SK-N-SH (cell line): ENCODE measurements at regions not wholly inside any gene's neighbourhood (a gene's known extent, or its start where the extent isn't known, plus 50 kb on each side); places are given as distances from the start of the nearest gene placed in this dataset.
A peak's percentile ranks its signal among the peaks of the same experiment; 100 is the strongest.

Experiments used
- CTCF ChIA-PET: fragments of 300-600, 350-600 bp; formaldehyde crosslinking; extraction: SDS; loops from one replicate; lab custom pipeline; 2021; lab: Yijun Ruan, JAX
- POLR2A ChIA-PET: fragments of 350-600 bp; sonication (Branson Sonifier 250); formaldehyde crosslinking; extraction: SDS; loops from one replicate; lab custom pipeline; 2020; ENCODE audit warnings: antibody characterized with exemption, inconsistent platforms; lab: Yijun Ruan, JAX
- DNase-seq: peaks from one replicate; pipeline ENCODE4 v3.0.0; 2012
- H2AFZ ChIP-seq: fragments of 200-600 bp; sonication (generic); 2 replicates; pipeline ENCODE4 v1.8.1; 2016; ENCODE audit warnings: antibody characterized with exemption, mild to moderate bottlenecking, low read depth
- H3F3A ChIP-seq: fragments of 200-600 bp; sonication (generic); replicated peaks from 2 replicates; pipeline ENCODE3; 2016; ENCODE audit warnings: antibody characterized with exemption, mild to moderate bottlenecking; ENCODE audit not compliant: insufficient read depth
- H3K27ac ChIP-seq, 2 experiments: fragments of 200-500 bp in 1 of 2; fragments of 200-600 bp in 1 of 2; sonication (Bioruptor generic) in 1 of 2; sonication (generic), shearing (Covaris generic) in 1 of 2; 2 replicates each; pipeline versions ENCODE4 v1.5.1 to v1.6.1; 2014 to 2016; ENCODE audit warnings: low read depth in 2 of 2, inconsistent platforms in 1 of 2, low read length in 1 of 2, mild to moderate bottlenecking in 1 of 2, mixed read lengths in 1 of 2
- H3K27me3 ChIP-seq: fragments of 200-600 bp; sonication (generic), shearing (Covaris generic); 2 replicates; pipeline ENCODE4 v1.6.1; 2016; ENCODE audit warnings: mixed run types; ENCODE audit not compliant: insufficient read depth
- H3K36me3 ChIP-seq, 2 experiments: fragments of 200-500 bp in 1 of 2; fragments of 200-600 bp in 1 of 2; sonication (Bioruptor generic) in 1 of 2; sonication (generic) in 1 of 2; replicated peaks in 1 of 2; 2 replicates each; pipeline versions ENCODE3 to v1.5.1; 2014 to 2016; ENCODE audit warnings: low read length in 1 of 2, mild to moderate bottlenecking in 1 of 2; ENCODE audit not compliant: insufficient read depth in 2 of 2, control insufficient read depth in 1 of 2
- H3K4me1 ChIP-seq, 2 experiments: fragments of 200-500 bp in 1 of 2; fragments of 200-600 bp in 1 of 2; sonication (Bioruptor generic) in 1 of 2; sonication (generic), shearing (Covaris generic) in 1 of 2; 2 replicates each; pipeline versions ENCODE4 v1.5.1 to v1.6.1; 2014 to 2016; ENCODE audit warnings: low read depth in 1 of 2, low read length in 1 of 2, mixed run types in 1 of 2; ENCODE audit not compliant: insufficient read depth in 2 of 2, control insufficient read depth in 1 of 2
- H3K4me2 ChIP-seq: fragments of 200-600 bp; sonication (generic), shearing (Covaris generic); 2 replicates; pipeline ENCODE4 v1.6.1; 2017; ENCODE audit warnings: mixed run types
- H3K4me3 ChIP-seq, 2 experiments: fragments of 200-500 bp in 1 of 2; fragments of 200-600 bp in 1 of 2; sonication (Bioruptor generic) in 1 of 2; sonication (generic), shearing (Covaris generic) in 1 of 2; 2 replicates each; pipeline versions ENCODE4 v1.5.1 to v1.8.1; 2014 to 2016; ENCODE audit warnings: low read depth in 2 of 2, inconsistent platforms in 1 of 2, low read length in 1 of 2, mild to moderate bottlenecking in 1 of 2, mixed read lengths in 1 of 2, moderate library complexity in 1 of 2
- H3K79me2 ChIP-seq: fragments of 200-600 bp; sonication (generic); 2 replicates; pipeline ENCODE4 v1.8.1; 2017; ENCODE audit warnings: mild to moderate bottlenecking; ENCODE audit not compliant: insufficient read depth
- H3K9ac ChIP-seq: fragments of 200-600 bp; sonication (generic); 2 replicates; pipeline ENCODE4 v1.6.1; 2017; ENCODE audit warnings: mixed run types
- H3K9me2 ChIP-seq: fragments of 200-600 bp; sonication (generic); 2 replicates; pipeline ENCODE4 v1.6.1; 2017; ENCODE audit warnings: mixed run types
- H3K9me3 ChIP-seq: fragments of 200-600 bp; sonication (generic); 2 replicates; pipeline ENCODE4 v1.6.1; 2017; ENCODE audit warnings: mixed run types, mild to moderate bottlenecking, moderate library complexity
- H4K20me1 ChIP-seq: fragments of 200-600 bp; sonication (generic); 2 replicates; pipeline ENCODE4 v1.6.1; 2017; ENCODE audit warnings: mild to moderate bottlenecking, mixed run types; ENCODE audit not compliant: insufficient read depth
- CHD2 ChIP-seq: fragments of 150-350 bp; IDR thresholded peaks from 2 replicates; pipeline ENCODE4 v1.6.1; 2018; ENCODE audit warnings: low read length; ENCODE audit not compliant: partially characterized antibody
- CTCF ChIP-seq: fragments of 200-600 bp; sonication (generic); IDR thresholded peaks from 2 replicates; pipeline ENCODE4 v1.6.1; 2017; ENCODE audit warnings: antibody characterized with exemption, mild to moderate bottlenecking, moderate library complexity
- EP300 ChIP-seq, 2 experiments: IDR thresholded peaks; 2 replicates each; pipeline versions ENCODE4 v1.4.0 to v1.6.1; 2012; ENCODE audit warnings: borderline replicate concordance in 1 of 2, low read depth in 1 of 2, low read length in 1 of 2
- EZH2phosphoT487 ChIP-seq: fragments of 200-600 bp; sonication (generic); IDR thresholded peaks from 2 replicates; pipeline ENCODE4 v1.6.1; 2017; ENCODE audit warnings: low read depth, mixed run types, mild to moderate bottlenecking, antibody characterized with exemption, moderate library complexity, borderline replicate concordance
- FOSL2 ChIP-seq: IDR thresholded peaks from 2 replicates; pipeline ENCODE4 v1.4.0; 2012; ENCODE audit warnings: low read depth, mild to moderate bottlenecking, moderate library complexity, borderline replicate concordance
- FOXM1 ChIP-seq: IDR thresholded peaks from 2 replicates; pipeline ENCODE4 v1.4.0; 2012; ENCODE audit warnings: low read depth, mild to moderate bottlenecking
- GATA2 ChIP-seq: sonication (generic); formaldehyde crosslinking; IDR thresholded peaks from 2 replicates; pipeline ENCODE4 v1.5.0; 2020; ENCODE audit warnings: mild to moderate bottlenecking, missing genetic modification reagents
- JUND ChIP-seq: IDR thresholded peaks from 2 replicates; pipeline ENCODE4 v1.4.0; 2012
- MXI1 ChIP-seq: IDR thresholded peaks from 2 replicates; pipeline ENCODE4 v1.6.1; 2012; ENCODE audit warnings: mild to moderate bottlenecking, low read depth, low read length, improper control_type of control experiment
- NFIC ChIP-seq: IDR thresholded peaks from 2 replicates; pipeline ENCODE4 v1.4.0; 2012; ENCODE audit warnings: borderline replicate concordance
- RAD21 ChIP-seq: IDR thresholded peaks from 2 replicates; pipeline ENCODE4 v1.6.1; 2012; ENCODE audit warnings: mild to moderate bottlenecking, low read length
- RCOR1 ChIP-seq: fragments of 150-350 bp; IDR thresholded peaks from 2 replicates; pipeline ENCODE4 v1.6.1; 2017; ENCODE audit warnings: antibody characterized with exemption, low read length
- RFX5 ChIP-seq: IDR thresholded peaks from 2 replicates; pipeline ENCODE4 v1.6.1; 2012; ENCODE audit warnings: mild to moderate bottlenecking, improper control_type of control experiment, low read length
- SIN3A ChIP-seq: IDR thresholded peaks from 2 replicates; pipeline ENCODE4 v1.6.1; 2012; ENCODE audit warnings: low read depth, mild to moderate bottlenecking, low read length, moderate library complexity, borderline replicate concordance
- SMC3 ChIP-seq: IDR thresholded peaks from 2 replicates; pipeline ENCODE4 v1.6.1; 2012; ENCODE audit warnings: low read depth, low read length, improper control_type of control experiment
- TEAD4 ChIP-seq: IDR thresholded peaks from 2 replicates; pipeline ENCODE4 v1.4.0; 2012; ENCODE audit warnings: mild to moderate bottlenecking, borderline replicate concordance; ENCODE audit not compliant: insufficient read depth
- YY1 ChIP-seq: IDR thresholded peaks from 2 replicates; pipeline ENCODE4 v1.4.0; 2012; ENCODE audit warnings: low read depth, mild to moderate bottlenecking
- WGBS: methylation state at CpG from one replicate; pipeline ENCODE4 v1.1.6; 2017; ENCODE audit warnings: low lambda C conversion rate; 5-methylcytosine and 5-hydroxymethylcytosine counted together

- H3K4me1 ChIP-seq: peaks cover 0 to 14% of the 10 kb centered on the region in 2 experiments; a peak in 2 of 4 replicates
- H3K36me3 ChIP-seq: no peaks in the 10 kb centered on the region
- TF ChIP-seq NFIC (no peak), RAD21 (no peak), EP300 (IDR thresholded peaks at IDR 0.05; ENCODE audit: borderline replicate concordance in 1 of 2, low read depth in 1 of 2, low read length in 1 of 2) (no peak), FOXM1 (no peak)
- H4K20me1 ChIP-seq: no peaks in the 10 kb centered on the region
- no peak overlapping the region for H2AFZ ChIP-seq
- no peaks in the 10 kb centered on the region for H3K9me2 ChIP-seq
- H3K9me3 ChIP-seq: no peaks in the 10 kb centered on the region
- no peaks in the 10 kb centered on the region for H3K79me2 ChIP-seq
- CTCF ChIA-PET: no interaction called here
- H3K4me2 ChIP-seq: no peak overlapping the region
- POLR2A ChIA-PET: no interaction called here
- no peak overlapping the region for H3K9ac ChIP-seq
- no peak for DNase-seq
- H3K27me3 ChIP-seq: no peaks in the 10 kb centered on the region
- 88% methylated on average over 4 of the region's 4 CpGs for WGBS
- H3K4me3 ChIP-seq: no peak overlapping the region
- peaks cover 23% of the 10 kb centered on the region for H3F3A ChIP-seq
- peak overlapping the region in 1 of 2 experiments; percentile 98; a peak in 2 of 4 replicates for H3K27ac ChIP-seq
Measured at GRCh38 chr11:130613396-130613795, 165.0 kb downstream of the ADAMTS15 start.

GRCh38 chr11:130614591-130614990 lies 166.1 kb downstream of the ADAMTS15 start:
- Histone ChIP-seq H3K4me2 (no peak overlapping the region), H3K9ac (no peak overlapping the region), H3K9me3 (no peaks in the 10 kb centered on the region; the same call in 1 of the 2 replicates), H3K27me3 (no peaks in the 10 kb centered on the region), H3K4me3 (no peak overlapping the region), H3K36me3 (no peaks in the 10 kb centered on the region), H3K79me2 (no peaks in the 10 kb centered on the region), H3K9me2 (no peaks in the 10 kb centered on the region), H3F3A (peaks cover 23% of the 10 kb centered on the region), H2AFZ (no peak overlapping the region), H4K20me1 (no peaks in the 10 kb centered on the region), H3K4me1 (peaks cover 0 to 14% of the 10 kb centered on the region in 2 experiments; a peak in 2 of 4 replicates), H3K27ac (no peak overlapping the region)
- ChIA-PET POLR2A (no interaction called here), CTCF (no interaction called here)
- no peak for TF ChIP-seq EZH2phosphoT487
- TF ChIP-seq RFX5: no peak
- TF ChIP-seq YY1: no peak
- no peak for TF ChIP-seq EP300 (IDR thresholded peaks at IDR 0.05; ENCODE audit: borderline replicate concordance in 1 of 2, low read depth in 1 of 2, low read length in 1 of 2)
- no peak for DNase-seq
- 66% methylated on average over 3 of the region's 3 CpGs for WGBS

GRCh38 chr11:130615561-130615960 lies 167.1 kb downstream of the ADAMTS15 start:
- no peaks in the 10 kb centered on the region; the same call in 1 of the 2 replicates for H3K9me3 ChIP-seq
- DNase-seq: no peak
- no peaks in the 10 kb centered on the region for H3K27me3 ChIP-seq
- H3F3A ChIP-seq: peaks cover 23% of the 10 kb centered on the region
- no peak overlapping the region for H3K27ac ChIP-seq
- ChIA-PET CTCF (no interaction called here), POLR2A (no interaction called here)
- H3K4me1 ChIP-seq: peaks cover 0 to 14% of the 10 kb centered on the region in 2 experiments; a peak in 2 of 4 replicates
- H3K9me2 ChIP-seq: no peaks in the 10 kb centered on the region
- H3K79me2 ChIP-seq: no peaks in the 10 kb centered on the region
- H3K36me3 ChIP-seq: no peaks in the 10 kb centered on the region
- TF ChIP-seq CTCF (no peak), YY1 (no peak), SIN3A (no peak), EP300 (IDR thresholded peaks at IDR 0.05; ENCODE audit: borderline replicate concordance in 1 of 2, low read depth in 1 of 2, low read length in 1 of 2) (no peak), FOSL2 (no peak), RAD21 (no peak), RFX5 (no peak), GATA2 (CRISPR knock-in tag) (no peak), MXI1 (no peak), RCOR1 (no peak), TEAD4 (no peak), JUND (no peak), CHD2 (no peak), SMC3 (no peak)
- no peak overlapping the region for H3K4me3 ChIP-seq
- no peak overlapping the region for H3K9ac ChIP-seq
- no peak overlapping the region for H2AFZ ChIP-seq
- WGBS: 69% methylated on average over 3 of the region's 3 CpGs
- no peak overlapping the region for H3K4me2 ChIP-seq
- no peaks in the 10 kb centered on the region for H4K20me1 ChIP-seq
